ENCODE measurements at regions not wholly inside any gene's neighbourhood (a gene's known extent, or its start where the extent isn't known, plus 50 kb on each side); places are given as distances from the start of the nearest gene placed in this dataset.

GRCh38 chr10:130339091-130339490 is 202.9 kb downstream of the GLRX3 start:
- H3K27me3 ChIP-seq: no peaks in the 10 kb centered on the region
- DNase-seq (no peak), ATAC-seq (ENCODE audit: low FRiP score in 2 of 2) (no peak)
- no peaks in the 10 kb centered on the region for H3K36me3 ChIP-seq
- no peaks in the 10 kb centered on the region for H3K4me1 ChIP-seq
- no peak overlapping the region for H3K27ac ChIP-seq
- no peak overlapping the region for H3K4me3 ChIP-seq
- 78 to 92% methylated on average over 11 of the region's 11 CpGs for WGBS, 2 donors
- TF ChIP-seq CTCF (IDR thresholded peaks at IDR 0.05): no peak
- no peak for TF ChIP-seq EP300 (IDR thresholded peaks at IDR 0.05)
- no peak for TF ChIP-seq POLR2A (IDR thresholded peaks at IDR 0.05)
- no peak for TF ChIP-seq POLR2AphosphoS5 (IDR thresholded peaks at IDR 0.05)
- H3K9me3 ChIP-seq: no peaks in the 10 kb centered on the region

- Histone ChIP-seq H3K27ac (no peak overlapping the region), H3K27me3 (no peaks in the 10 kb centered on the region), H3K9me3 (no peaks in the 10 kb centered on the region), H3K4me3 (no peak overlapping the region), H3K36me3 (no peaks in the 10 kb centered on the region), H3K4me1 (no peaks in the 10 kb centered on the region)
- TF ChIP-seq EP300 (IDR thresholded peaks at IDR 0.05): no peak
- 67 to 75% methylated on average over 7 of the region's 7 CpGs for WGBS, 2 donors
- ATAC-seq (ENCODE audit: low FRiP score in 2 of 2) (no peak), DNase-seq (no peak)
Measured at GRCh38 chr10:130339911-130340310, 203.7 kb downstream of the GLRX3 start.

GRCh38 chr10:130340816-130341215 is 204.6 kb downstream of the GLRX3 start:
- H3K4me3 ChIP-seq: no peak overlapping the region
- H3K27ac ChIP-seq: no peak overlapping the region
- ATAC-seq (ENCODE audit: low FRiP score in 2 of 2) (no peak), DNase-seq (no peak)
- H3K9me3 ChIP-seq: no peaks in the 10 kb centered on the region
- TF ChIP-seq POLR2AphosphoS5 (IDR thresholded peaks at IDR 0.05): no peak
- TF ChIP-seq EP300 (IDR thresholded peaks at IDR 0.05): no peak
- no peak for TF ChIP-seq CTCF (IDR thresholded peaks at IDR 0.05)
- TF ChIP-seq POLR2A (IDR thresholded peaks at IDR 0.05): no peak
- H3K4me1 ChIP-seq: no peaks in the 10 kb centered on the region
- no peaks in the 10 kb centered on the region for H3K36me3 ChIP-seq
- no peaks in the 10 kb centered on the region for H3K27me3 ChIP-seq
- WGBS, 2 donors: 53 to 91% methylated on average over 2 to 5 of the region's 5 CpGs

- ATAC-seq (ENCODE audit: low FRiP score in 2 of 2): peak in 1 of 2 donors; percentile 51
- Histone ChIP-seq H3K36me3 (no peaks in the 10 kb centered on the region), H3K9me3 (no peaks in the 10 kb centered on the region), H3K27me3 (no peaks in the 10 kb centered on the region), H3K27ac (no peak overlapping the region), H3K4me1 (no peaks in the 10 kb centered on the region), H3K4me3 (no peak overlapping the region)
- DNase-seq: no peak
- 18 to 20% methylated on average over 5 to 6 of the region's 6 CpGs for WGBS, 2 donors
- TF ChIP-seq CTCF (IDR thresholded peaks at IDR 0.05): peak in 4 of 6 experiments; percentile 25 to 47 (median 35)
- TF ChIP-seq POLR2A (IDR thresholded peaks at IDR 0.05): no peak
- no peak for TF ChIP-seq EP300 (IDR thresholded peaks at IDR 0.05)
- no peak for TF ChIP-seq POLR2AphosphoS5 (IDR thresholded peaks at IDR 0.05)
Measured at GRCh38 chr10:130341356-130341755, 205.2 kb downstream of the GLRX3 start.

- 17 to 24% methylated on average over 1 of the region's 1 CpG for WGBS, 2 donors
- TF ChIP-seq POLR2A (IDR thresholded peaks at IDR 0.05) (no peak), CTCF (IDR thresholded peaks at IDR 0.05) (no peak), EP300 (IDR thresholded peaks at IDR 0.05) (no peak), POLR2AphosphoS5 (IDR thresholded peaks at IDR 0.05) (no peak)
- H3K27ac ChIP-seq: no peak overlapping the region
- no peaks in the 10 kb centered on the region for H3K27me3 ChIP-seq
- no peaks in the 10 kb centered on the region for H3K36me3 ChIP-seq
- no peak overlapping the region for H3K4me3 ChIP-seq
- H3K4me1 ChIP-seq: no peaks in the 10 kb centered on the region
- no peak for ATAC-seq (ENCODE audit: low FRiP score in 2 of 2)
- DNase-seq: no peak
- no peaks in the 10 kb centered on the region for H3K9me3 ChIP-seq
Measured at GRCh38 chr10:130345728-130346127, 209.5 kb downstream of the GLRX3 start.
